ENCODE measurements at regions not wholly inside any gene's neighbourhood (a gene's known extent, or its start where the extent isn't known, plus 50 kb on each side); places are given as distances from the start of the nearest gene placed in this dataset.

GRCh38 chr1:58248791-58249190 lies 297.7 kb downstream of the OMA1 start:
- TF ChIP-seq CTCF (IDR thresholded peaks at IDR 0.05) (no peak), POLR2A (IDR thresholded peaks at IDR 0.05) (no peak)
